ENCODE measurements at regions not wholly inside any gene's neighbourhood (a gene's known extent, or its start where the extent isn't known, plus 50 kb on each side); places are given as distances from the start of the nearest gene placed in this dataset.

GRCh38 chr6:164247106-164247505 is 832.6 kb downstream of the QKI start:
- TF ChIP-seq, protein P1, sequence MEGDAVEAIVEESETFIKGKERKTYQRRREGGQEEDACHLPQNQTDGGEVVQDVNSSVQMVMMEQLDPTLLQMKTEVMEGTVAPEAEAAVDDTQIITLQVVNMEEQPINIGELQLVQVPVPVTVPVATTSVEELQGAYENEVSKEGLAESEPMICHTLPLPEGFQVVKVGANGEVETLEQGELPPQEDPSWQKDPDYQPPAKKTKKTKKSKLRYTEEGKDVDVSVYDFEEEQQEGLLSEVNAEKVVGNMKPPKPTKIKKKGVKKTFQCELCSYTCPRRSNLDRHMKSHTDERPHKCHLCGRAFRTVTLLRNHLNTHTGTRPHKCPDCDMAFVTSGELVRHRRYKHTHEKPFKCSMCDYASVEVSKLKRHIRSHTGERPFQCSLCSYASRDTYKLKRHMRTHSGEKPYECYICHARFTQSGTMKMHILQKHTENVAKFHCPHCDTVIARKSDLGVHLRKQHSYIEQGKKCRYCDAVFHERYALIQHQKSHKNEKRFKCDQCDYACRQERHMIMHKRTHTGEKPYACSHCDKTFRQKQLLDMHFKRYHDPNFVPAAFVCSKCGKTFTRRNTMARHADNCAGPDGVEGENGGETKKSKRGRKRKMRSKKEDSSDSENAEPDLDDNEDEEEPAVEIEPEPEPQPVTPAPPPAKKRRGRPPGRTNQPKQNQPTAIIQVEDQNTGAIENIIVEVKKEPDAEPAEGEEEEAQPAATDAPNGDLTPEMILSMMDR (conservative IDR thresholded peaks at IDR 0.05; ENCODE audit: low read length): no peak
- no peak for TF ChIP-seq EZH2phosphoT487 (IDR thresholded peaks at IDR 0.05; ENCODE audit: borderline replicate concordance)
